PC-3 (cell line): ENCODE measurements at regions not wholly inside any gene's neighbourhood (a gene's known extent, or its start where the extent isn't known, plus 50 kb on each side); places are given as distances from the start of the nearest gene placed in this dataset.

Experiments
- ATAC-seq: fragments of 200-7000 bp; cut with Tn5 transposase; 2 replicates; pipeline ENCODE4 v1.9.1; 2020; ENCODE audit warnings: mild to moderate bottlenecking, moderate library complexity
- BruUV-seq: library from RNA; stranded (reverse); fragments of 400-500 nt; replicated peaks from 2 replicates; lab custom pipeline; 2021; lab: Mats Ljungman, UMichigan
- CTCF ChIA-PET: fragments of 300-600 bp; sonication (Branson Sonifier 250); formaldehyde crosslinking; loops from one replicate; lab custom pipeline; 2022; ENCODE audit warnings: antibody characterized with exemption; lab: Charles Lee
- POLR2A ChIA-PET: fragments of 300-600 bp; sonication (Branson Sonifier 250); formaldehyde crosslinking; loops from one replicate; lab custom pipeline; 2022; ENCODE audit warnings: antibody characterized with exemption; ENCODE audit not compliant: unreplicated experiment; lab: Charles Lee
- DNase-seq: peaks from one replicate; pipeline ENCODE4 v3.0.0-alpha.2; 2015
- H2AFZ ChIP-seq: fragments of 300-600 bp; sonication (generic); 2 replicates; pipeline ENCODE4 v1.6.0; 2016; ENCODE audit warnings: antibody characterized with exemption, low read length
- H3F3A ChIP-seq: fragments of 300-600 bp; sonication (generic); one replicate; pipeline ENCODE4 v1.6.0; 2017; ENCODE audit warnings: antibody characterized with exemption, low read length, control low read depth, mild to moderate bottlenecking; ENCODE audit not compliant: unreplicated experiment
- H3K27ac ChIP-seq: fragments of 300-600 bp; sonication (generic); 2 replicates; pipeline ENCODE4 v1.5.1; 2016; ENCODE audit warnings: mild to moderate bottlenecking, low read length
- H3K27me3 ChIP-seq: fragments of 300-600 bp; sonication (generic); 2 replicates; pipeline ENCODE4 v1.6.1; 2016; ENCODE audit warnings: low read length, mixed read lengths
- H3K36me3 ChIP-seq: fragments of 300-600 bp; sonication (generic); 2 replicates; pipeline ENCODE4 v1.6.1; 2016; ENCODE audit warnings: low read depth, mixed run types, low read length, mixed read lengths
- H3K4me1 ChIP-seq: fragments of 300-600 bp; sonication (generic); 2 replicates; pipeline ENCODE4 v1.5.1; 2016; ENCODE audit warnings: low read length; ENCODE audit not compliant: insufficient read depth
- H3K4me2 ChIP-seq: fragments of 300-600 bp; sonication (generic); 2 replicates; pipeline ENCODE4 v1.6.0; 2016; ENCODE audit warnings: low read length
- H3K4me3 ChIP-seq: fragments of 300-600 bp; sonication (generic); 2 replicates; pipeline ENCODE4 v1.5.1; 2016; ENCODE audit warnings: mild to moderate bottlenecking, low read length, mixed read lengths
- H3K79me2 ChIP-seq: fragments of 300-600 bp; sonication (generic); 2 replicates; pipeline ENCODE4 v1.6.1; 2017; ENCODE audit warnings: low read length, mixed read lengths
- H3K9ac ChIP-seq: fragments of 300-600 bp; sonication (generic); 2 replicates; pipeline ENCODE4 v1.6.0; 2016; ENCODE audit warnings: mild to moderate bottlenecking, low read length
- H3K9me2 ChIP-seq: fragments of 300-600 bp; sonication (generic); replicated peaks from 2 replicates; pipeline ENCODE4 v1.6.1; 2016; ENCODE audit warnings: mixed run types, low read length, mixed read lengths
- H3K9me3 ChIP-seq: fragments of 300-600 bp; sonication (generic); 2 replicates; pipeline ENCODE4 v1.6.1; 2016; ENCODE audit warnings: low read length, mixed read lengths
- H4K20me1 ChIP-seq: fragments of 300-600 bp; sonication (generic); 2 replicates; pipeline ENCODE4 v1.6.1; 2016; ENCODE audit warnings: low read length, mixed read lengths
- CTCF ChIP-seq: fragments of 300-600 bp; sonication (generic); conservative IDR thresholded peaks from 2 replicates; pipeline ENCODE4 v1.5.1; 2017; ENCODE audit warnings: antibody characterized with exemption, low read depth, mild to moderate bottlenecking, low read length
- EZH2 ChIP-seq: fragments of 300-600 bp; sonication (generic); IDR thresholded peaks from one replicate; pipeline ENCODE4 v1.6.1; 2017; ENCODE audit warnings: antibody characterized with exemption, mild to moderate bottlenecking, low read length; ENCODE audit not compliant: unreplicated experiment
- EZH2phosphoT487 ChIP-seq: fragments of 300-600 bp; sonication (generic); IDR thresholded peaks from 2 replicates; pipeline ENCODE4 v1.6.1; 2018; ENCODE audit warnings: mild to moderate bottlenecking, antibody characterized with exemption, low read length, borderline replicate concordance
- intact Hi-C: fragments of 100-400 bp; cut with micrococcal nuclease; formaldehyde crosslinking; loops from 2 replicates; pipeline ENCODE4 v1.9.0; 2023

- ATAC-seq (no peak), DNase-seq (no peak)
- Histone ChIP-seq H3K4me3 (no peak overlapping the region), H3K79me2 (no peaks in the 10 kb centered on the region), H3F3A (no peaks in the 10 kb centered on the region), H3K9me3 (no peaks in the 10 kb centered on the region), H3K27ac (no peak overlapping the region), H3K27me3 (no peaks in the 10 kb centered on the region), H4K20me1 (no peaks in the 10 kb centered on the region), H3K36me3 (no peaks in the 10 kb centered on the region), H3K4me2 (no peak overlapping the region), H3K9ac (no peak overlapping the region), H2AFZ (no peak overlapping the region), H3K9me2 (no peaks in the 10 kb centered on the region), H3K4me1 (no peaks in the 10 kb centered on the region)
- ChIA-PET POLR2A (no interaction called here), CTCF (interaction anchor here (0.7 kb wide), 1 partner anchor 677 kb away, joined by 5 read pairs; no protein-coding TSS in a partner anchor)
- BruUV-seq: no TSS peak
- intact Hi-C loops: loop anchor here (5.0 kb wide), 1 partner anchor 1671 kb away; no protein-coding TSS in a partner anchor
- TF ChIP-seq EZH2phosphoT487: no peak
- no peak for TF ChIP-seq EZH2
- no peak for TF ChIP-seq CTCF
These were observed 75.3 kb downstream of the DMRTA2 start for GRCh38 chr1:50347933-50348332.

GRCh38 chr1:50346621-50347020, 76.6 kb downstream of the DMRTA2 start:
- ATAC-seq: no peak

More at GRCh38 chr1:50346621-50347020, 76.6 kb downstream of the DMRTA2 start:
- H3K36me3 ChIP-seq: no peaks in the 10 kb centered on the region
- no peaks in the 10 kb centered on the region for H3K4me1 ChIP-seq
- no TSS peak for BruUV-seq
- no peak overlapping the region for H2AFZ ChIP-seq
- no peak overlapping the region for H3K9ac ChIP-seq
- POLR2A ChIA-PET: no interaction called here
- TF ChIP-seq CTCF (no peak), EZH2 (no peak), EZH2phosphoT487 (no peak)
- H3K27ac ChIP-seq: no peak overlapping the region
- H3K9me3 ChIP-seq: no peaks in the 10 kb centered on the region
- H3K4me2 ChIP-seq: no peak overlapping the region
- no peaks in the 10 kb centered on the region for H3K27me3 ChIP-seq
- H3K4me3 ChIP-seq: no peak overlapping the region
- H3F3A ChIP-seq: no peaks in the 10 kb centered on the region
- H3K79me2 ChIP-seq: no peaks in the 10 kb centered on the region
- CTCF ChIA-PET: no interaction called here
- intact Hi-C loops: loop anchor here (5.0 kb wide), 1 partner anchor 1669 kb away; no protein-coding TSS in a partner anchor
- H4K20me1 ChIP-seq: no peaks in the 10 kb centered on the region
- DNase-seq: no peak
- H3K9me2 ChIP-seq: no peaks in the 10 kb centered on the region
